Endodermal cell (in vitro differentiated cells): ENCODE measurements at regions not wholly inside any gene's neighbourhood (a gene's known extent, or its start where the extent isn't known, plus 50 kb on each side); places are given as distances from the start of the nearest gene placed in this dataset.

Source experiments
- DNase-seq: peaks from one replicate; pipeline ENCODE4 v3.0.0-alpha.2; 2017
- H3K27ac ChIP-seq: 2 replicates; pipeline ENCODE4 v1.5.1; 2013; ENCODE audit warnings: mild to moderate bottlenecking, low read depth, low read length, moderate library complexity
- H3K27me3 ChIP-seq: 2 replicates; pipeline ENCODE4 v1.6.1; 2013; ENCODE audit warnings: mild to moderate bottlenecking, low read length, moderate library complexity; ENCODE audit not compliant: insufficient read depth, control insufficient read depth, poor library complexity, severe bottlenecking
- H3K36me3 ChIP-seq: 2 replicates; pipeline ENCODE4 v1.7.0; 2013; ENCODE audit warnings: mild to moderate bottlenecking, low read length, moderate library complexity; ENCODE audit not compliant: control insufficient read depth, insufficient read depth
- H3K4me1 ChIP-seq: one replicate; pipeline ENCODE4 v1.7.0; 2013; ENCODE audit warnings: low read length; ENCODE audit not compliant: control insufficient read depth, insufficient read depth
- H3K4me3 ChIP-seq: 2 replicates; pipeline ENCODE4 v1.5.1; 2013; ENCODE audit warnings: mild to moderate bottlenecking, low read length, moderate library complexity
- H3K9ac ChIP-seq: 2 replicates; pipeline ENCODE4 v1.6.1; 2013; ENCODE audit warnings: mild to moderate bottlenecking, low read length, moderate library complexity; ENCODE audit not compliant: poor library complexity, severe bottlenecking; ENCODE audit errors: extremely low read depth
- H3K9me3 ChIP-seq: 2 replicates; pipeline ENCODE4 v1.6.1; 2013; ENCODE audit warnings: mild to moderate bottlenecking, low read length, moderate library complexity; ENCODE audit not compliant: control insufficient read depth
- H3K27ac Mint-ChIP-seq: 2 replicates; pipeline ENCODE4 v1.8.0; 2020; ENCODE audit warnings: mixed read lengths
- H3K27me3 Mint-ChIP-seq: 2 replicates; pipeline ENCODE4 v1.8.0; 2021; ENCODE audit warnings: mild to moderate bottlenecking, mixed read lengths; ENCODE audit not compliant: insufficient read depth
- H3K36me3 Mint-ChIP-seq: 2 replicates; pipeline ENCODE4 v1.8.0; 2020; ENCODE audit warnings: low read depth, mixed read lengths
- H3K4me1 Mint-ChIP-seq: 2 replicates; pipeline ENCODE4 v1.8.0; 2020; ENCODE audit warnings: mixed read lengths
- H3K4me3 Mint-ChIP-seq: 2 replicates; pipeline ENCODE4 v1.8.0; 2020; ENCODE audit warnings: mild to moderate bottlenecking, moderate library complexity, mixed read lengths
- H3K9me3 Mint-ChIP-seq: 2 replicates; pipeline ENCODE4 v1.8.0; 2020; ENCODE audit warnings: mild to moderate bottlenecking, mixed read lengths
- CTCF ChIP-seq: fragments of 200-600 bp; sonication (generic); conservative IDR thresholded peaks from 2 replicates; pipeline ENCODE4 v1.5.0; 2021; ENCODE audit warnings: antibody characterized with exemption, mild to moderate bottlenecking
- WGBS, 2 experiments: methylation state at CpG; one replicate each; pipeline versions ENCODE4 v1.1.5 to v1.1.7; 2013; ENCODE audit warnings: missing lambda C conversion rate in 2 of 2, mixed read lengths in 1 of 2; ENCODE audit not compliant: insufficient coverage in 1 of 2, insufficient read length in 1 of 2; 5-methylcytosine and 5-hydroxymethylcytosine counted together

- H3K27ac Mint-ChIP-seq: no peak overlapping the region
- no peaks in the 10 kb centered on the region for H3K9me3 ChIP-seq
- no peak overlapping the region for H3K9ac ChIP-seq
Observed at GRCh38 chr11:29300420-29300819, 716.4 kb downstream of the KCNA4 start.

GRCh38 chr11:29296680-29297079 is 720.1 kb downstream of the KCNA4 start:
- no peak overlapping the region for H3K4me3 ChIP-seq

More at GRCh38 chr11:29300420-29300819, 716.4 kb downstream of the KCNA4 start:
- H3K4me1 ChIP-seq: no peaks in the 10 kb centered on the region
- H3K4me1 Mint-ChIP-seq: peaks cover 4% of the 10 kb centered on the region
- H3K9me3 Mint-ChIP-seq: no peaks in the 10 kb centered on the region
- 76% methylated on average over 3 of the region's 3 CpGs; no CpG with 5 or more reads in 1 of the 2 experiments for WGBS, 2 experiments
- H3K27me3 ChIP-seq: no peaks in the 10 kb centered on the region
- H3K36me3 Mint-ChIP-seq: no peaks in the 10 kb centered on the region
- H3K36me3 ChIP-seq: no peaks in the 10 kb centered on the region
- no peak overlapping the region for H3K4me3 Mint-ChIP-seq
- DNase-seq: no peak
- TF ChIP-seq CTCF: no peak
- no peak overlapping the region for H3K4me3 ChIP-seq
- H3K27ac ChIP-seq: no peak overlapping the region
- H3K27me3 Mint-ChIP-seq: no peaks in the 10 kb centered on the region

GRCh38 chr11:29293825-29294224 is 723.0 kb downstream of the KCNA4 start:
- Histone ChIP-seq H3K4me1 (no peaks in the 10 kb centered on the region), H3K27ac (no peak overlapping the region), H3K27me3 (no peaks in the 10 kb centered on the region), H3K9ac (no peak overlapping the region), H3K36me3 (no peaks in the 10 kb centered on the region), H3K9me3 (no peaks in the 10 kb centered on the region), H3K4me3 (no peak overlapping the region)
- Mint-ChIP-seq H3K9me3 (no peaks in the 10 kb centered on the region), H3K36me3 (no peaks in the 10 kb centered on the region), H3K27me3 (no peaks in the 10 kb centered on the region), H3K4me1 (no peaks in the 10 kb centered on the region), H3K4me3 (no peak overlapping the region), H3K27ac (no peak overlapping the region)
- 77 to 83% methylated on average over 1 to 3 of the region's 3 CpGs for WGBS, 2 experiments
- no peak for TF ChIP-seq CTCF
- no peak for DNase-seq

More at GRCh38 chr11:29296680-29297079, 720.1 kb downstream of the KCNA4 start:
- no peak overlapping the region for H3K27ac ChIP-seq
- no peak overlapping the region for H3K4me3 Mint-ChIP-seq
- no peaks in the 10 kb centered on the region for H3K27me3 Mint-ChIP-seq
- no peaks in the 10 kb centered on the region for H3K27me3 ChIP-seq
- no peaks in the 10 kb centered on the region for H3K36me3 Mint-ChIP-seq
- no peaks in the 10 kb centered on the region for H3K9me3 ChIP-seq
- TF ChIP-seq CTCF: no peak
- H3K4me1 Mint-ChIP-seq: peaks cover 4% of the 10 kb centered on the region
- 100% methylated on average over 1 of the region's 1 CpG; no CpG with 5 or more reads in 1 of the 2 experiments for WGBS, 2 experiments
- no peaks in the 10 kb centered on the region for H3K9me3 Mint-ChIP-seq
- H3K4me1 ChIP-seq: no peaks in the 10 kb centered on the region
- H3K9ac ChIP-seq: no peak overlapping the region
- H3K27ac Mint-ChIP-seq: no peak overlapping the region
- no peaks in the 10 kb centered on the region for H3K36me3 ChIP-seq
- no peak for DNase-seq
